K562 (cell line): ENCODE measurements at regions not wholly inside any gene's neighbourhood (a gene's known extent, or its start where the extent isn't known, plus 50 kb on each side); places are given as distances from the start of the nearest gene placed in this dataset.

Experiments used
- ATAC-seq: fragments of 200-7000 bp; cut with Tn5 transposase; 3 replicates; pipeline ENCODE4 v1.9.1; 2020; ENCODE audit warnings: moderate library complexity
- BruUV-seq: library from RNA; stranded (reverse); fragments of 400-500 nt; replicated peaks from 2 replicates; lab custom pipeline; 2021; lab: Mats Ljungman, UMichigan
- CTCF ChIA-PET: fragments of 300-600 bp; formaldehyde crosslinking; extraction: SDS; loops from one replicate; lab custom pipeline; 2021; ENCODE audit warnings: low intra/inter-chr PET ratio; lab: Yijun Ruan, JAX
- POLR2A ChIA-PET: fragments of 300-600, 350-650 bp; sonication (Branson Sonifier 250); formaldehyde crosslinking; extraction: SDS; loops from one replicate; lab custom pipeline; 2021; ENCODE audit warnings: antibody characterized with exemption, inconsistent platforms; lab: Yijun Ruan, JAX
- DNase-seq, 4 experiments: peaks; one replicate each; pipeline versions ENCODE4 v3.0.0 to v3.0.0-alpha.2; 2011 to 2018; ENCODE audit warnings: low spot score in 3 of 4, mixed read lengths in 3 of 4; ENCODE audit errors: extremely low read depth in 1 of 4
- FAIRE-seq: peaks from 2 replicates; lab custom pipeline; 2011; peaks lifted over from hg19 to GRCh38; lab: Jason Lieb, UNC
- H2AFZ ChIP-seq: 2 replicates; pipeline ENCODE4 v1.6.0; 2011; ENCODE audit warnings: low read depth, low read length, control low read depth, inconsistent platforms
- H3K27ac ChIP-seq: fragments of 200-600 bp; 3 replicates; pipeline ENCODE4 v1.8.0; 2011; ENCODE audit warnings: low read depth, mild to moderate bottlenecking, control low read depth, inconsistent platforms, low read length, moderate library complexity, mixed read lengths; ENCODE audit errors: extremely low read depth
- H3K27me3 ChIP-seq, 2 experiments: fragments of 300-600 bp in 1 of 2; 2 replicates in 1 of 2; 3 replicates in 1 of 2; pipeline versions ENCODE4 v1.6.0 to v1.8.0; 2011; ENCODE audit warnings: inconsistent platforms in 2 of 2, low read length in 2 of 2, mild to moderate bottlenecking in 1 of 2, mixed read lengths in 1 of 2, moderate library complexity in 1 of 2; ENCODE audit not compliant: control insufficient read depth in 2 of 2, insufficient read depth in 2 of 2
- H3K36me3 ChIP-seq: fragments of 300-600 bp; 3 replicates; pipeline ENCODE4 v1.8.0; 2011; ENCODE audit warnings: mild to moderate bottlenecking, low read length, inconsistent platforms; ENCODE audit not compliant: control insufficient read depth, insufficient read depth
- H3K4me1 ChIP-seq, 2 experiments: fragments of 200-600 bp in 1 of 2; replicated peaks in 1 of 2; 2 replicates in 1 of 2; 3 replicates in 1 of 2; pipeline versions ENCODE4 v1.5.1 to v1.8.0; 2011; ENCODE audit warnings: inconsistent platforms in 2 of 2, low read length in 2 of 2, mild to moderate bottlenecking in 1 of 2, mixed read lengths in 1 of 2, moderate library complexity in 1 of 2; ENCODE audit not compliant: control insufficient read depth in 2 of 2, insufficient read depth in 2 of 2
- H3K4me2 ChIP-seq: 2 replicates; pipeline ENCODE4 v1.6.1; 2011; ENCODE audit warnings: low read length, control low read depth, inconsistent platforms, mixed read lengths; ENCODE audit not compliant: insufficient read depth
- H3K4me3 ChIP-seq: fragments of 200-600 bp; sonication (generic), shearing (Covaris generic); 2 replicates; pipeline ENCODE4 v1.5.1; 2016; ENCODE audit warnings: control low read depth, inconsistent platforms
- H3K79me2 ChIP-seq: fragments of 200-600 bp; 3 replicates; pipeline ENCODE4 v1.8.0; 2011; ENCODE audit warnings: low read length, inconsistent platforms; ENCODE audit not compliant: control insufficient read depth, insufficient read depth
- H3K9ac ChIP-seq, 2 experiments: 2 replicates each; pipeline versions ENCODE4 v1.6.0 to v1.6.1; 2011; ENCODE audit warnings: low read depth in 2 of 2, low read length in 2 of 2, control low read depth in 1 of 2, inconsistent platforms in 1 of 2, mild to moderate bottlenecking in 1 of 2, mixed read lengths in 1 of 2; ENCODE audit not compliant: insufficient read depth in 1 of 2
- H3K9me1 ChIP-seq: one replicate; pipeline ENCODE4 v1.6.0; 2011; ENCODE audit warnings: inconsistent platforms, mild to moderate bottlenecking, low read length, moderate library complexity; ENCODE audit not compliant: control insufficient read depth, insufficient read depth
- H3K9me3 ChIP-seq: replicated peaks from 2 replicates; pipeline ENCODE4 v1.5.1; 2011; ENCODE audit warnings: low read depth, low read length, inconsistent platforms; ENCODE audit not compliant: control insufficient read depth, insufficient read depth
- H4K20me1 ChIP-seq: replicated peaks from 2 replicates; pipeline ENCODE4 v1.6.1; 2011; ENCODE audit warnings: low read length, inconsistent platforms, mixed read lengths; ENCODE audit not compliant: control insufficient read depth, insufficient read depth
- CAMTA2 ChIP-seq: fragments of 250-450 bp; sonication (Bioruptor Pico); conservative IDR thresholded peaks from 2 replicates; pipeline ENCODE4 v1.5.1; 2022
- CBFB ChIP-seq: sonication (generic); formaldehyde crosslinking; IDR thresholded peaks from 2 replicates; pipeline ENCODE4 v1.4.0; 2020; ENCODE audit warnings: mild to moderate bottlenecking, missing genetic modification reagents
- ELK3 ChIP-seq: fragments of 450-650 bp; formaldehyde crosslinking; IDR thresholded peaks from 2 replicates; pipeline ENCODE4 v1.4.0; 2020; ENCODE audit warnings: mild to moderate bottlenecking
- FOXJ3 ChIP-seq: sonication (generic); formaldehyde crosslinking; IDR thresholded peaks from 2 replicates; pipeline ENCODE4 v1.4.0; 2020; ENCODE audit warnings: mild to moderate bottlenecking, missing genetic modification reagents
- GATAD2A ChIP-seq: fragments of 450-650 bp; IDR thresholded peaks from 2 replicates; pipeline ENCODE4 v1.6.1; 2017
- HIVEP1 ChIP-seq: fragments of 250-450 bp; sonication (Bioruptor Pico); IDR thresholded peaks from 2 replicates; pipeline ENCODE4 v1.4.0; 2020; ENCODE audit warnings: mild to moderate bottlenecking
- IRF9 ChIP-seq: fragments of 450-650 bp; IDR thresholded peaks from 2 replicates; pipeline ENCODE4 v1.6.1; 2016; ENCODE audit warnings: missing biosample characterization, missing genetic modification characterization
- MAFK ChIP-seq: IDR thresholded peaks from 2 replicates; pipeline ENCODE4 v1.6.1; 2011; ENCODE audit warnings: low read length, improper control_type of control experiment
- MCM5 ChIP-seq: fragments of 450-650 bp; IDR thresholded peaks from 2 replicates; pipeline ENCODE4 v1.6.1; 2016; ENCODE audit warnings: low read depth
- NFE2L1 ChIP-seq: fragments of 450-650 bp; IDR thresholded peaks from 2 replicates; pipeline ENCODE4 v1.6.1; 2016; ENCODE audit warnings: missing genetic modification characterization, low read depth, mild to moderate bottlenecking, missing compliant biosample characterization, moderate library complexity, borderline replicate concordance
- RBM15 ChIP-seq: fragments of 200-400 bp; formaldehyde crosslinking; IDR thresholded peaks from 2 replicates; pipeline ENCODE4 v1.6.1; 2018; ENCODE audit warnings: mild to moderate bottlenecking, low read length, moderate library complexity; ENCODE audit not compliant: insufficient read depth
- STAT5B ChIP-seq: fragments of 250-450 bp; sonication (Bioruptor Pico); IDR thresholded peaks from 2 replicates; pipeline ENCODE4 v1.8.0; 2021; ENCODE audit warnings: mild to moderate bottlenecking, inconsistent platforms
- TRIM28 ChIP-seq: fragments of 450-650 bp; IDR thresholded peaks from 2 replicates; pipeline ENCODE4 v1.6.1; 2017
- ZBTB26 ChIP-seq: fragments of 450-650 bp; formaldehyde crosslinking; IDR thresholded peaks from 2 replicates; pipeline ENCODE4 v1.4.0; 2022; ENCODE audit warnings: missing genetic modification characterization
- ZFPM2 ChIP-seq: fragments of 250-450 bp; sonication (Bioruptor Pico); IDR thresholded peaks from 2 replicates; pipeline ENCODE4 v1.5.1; 2022; ENCODE audit warnings: mild to moderate bottlenecking
- ZNF277 ChIP-seq: fragments of 250-450 bp; sonication (Bioruptor Pico); IDR thresholded peaks from 2 replicates; pipeline ENCODE4 v1.8.0; 2022; ENCODE audit warnings: inconsistent platforms, mild to moderate bottlenecking, moderate library complexity, borderline replicate concordance
- ZNF740 ChIP-seq, 3 experiments: fragments of 200-800 bp in 1 of 3; sonication (Bioruptor generic) in 1 of 3; sonication (generic) in 1 of 3; formaldehyde crosslinking in 1 of 3; IDR thresholded peaks; 2 replicates each; pipeline versions ENCODE4 v1.6.1 to v1.8.0; 2016 to 2022; ENCODE audit warnings: mild to moderate bottlenecking in 2 of 3, missing compliant biosample characterization in 2 of 3, missing genetic modification characterization in 2 of 3, missing genetic modification reagents in 1 of 3
- ZNF778 ChIP-seq: fragments of 450-650 bp; formaldehyde crosslinking; IDR thresholded peaks from 2 replicates; pipeline ENCODE4 v1.4.0; 2020; ENCODE audit warnings: mild to moderate bottlenecking, moderate library complexity
- WGBS: fragments of 100-300 bp; shearing (Covaris generic); methylation state at CpG from one replicate; pipeline ENCODE4 v1.1.6; 2016; ENCODE audit warnings: low coverage, mixed read lengths; ENCODE audit not compliant: insufficient coverage; ENCODE audit errors: missing lambda C conversion rate; 5-methylcytosine and 5-hydroxymethylcytosine counted together
- in situ Hi-C: fragments of 300-500 bp; cut with MboI; formaldehyde crosslinking; loops from 4 replicates; pipeline ENCODE4 v1.15.0; 2018; ENCODE audit warnings: inconsistent platforms, mixed read lengths
- intact Hi-C: fragments of 100-400 bp; cut with micrococcal nuclease; formaldehyde crosslinking; loops from 2 replicates; pipeline ENCODE4 v1.14.2; 2022

- no peaks in the 10 kb centered on the region for H3K4me1 ChIP-seq
- intact Hi-C loops (no loop called here), in situ Hi-C loops (no loop called here)
- no peak overlapping the region for H3K4me2 ChIP-seq
- no peak for DNase-seq
- no peak for ATAC-seq
- no peaks in the 10 kb centered on the region for H3K9me1 ChIP-seq
- ChIA-PET POLR2A (no interaction called here), CTCF (no interaction called here)
- H3K79me2 ChIP-seq, result no peaks in the 10 kb centered on the region
- FAIRE-seq, result no peak
- 0% methylated on average over 1 of the region's 1 CpG for WGBS
- H3K9ac ChIP-seq, result no peak overlapping the region
- H2AFZ ChIP-seq, result no peak overlapping the region
- no peaks in the 10 kb centered on the region for H3K9me3 ChIP-seq
- no peak overlapping the region for H3K4me3 ChIP-seq
- no TSS peak for BruUV-seq
- H4K20me1 ChIP-seq, result no peaks in the 10 kb centered on the region
- no peaks in the 10 kb centered on the region for H3K36me3 ChIP-seq
- H3K27me3 ChIP-seq, result no peaks in the 10 kb centered on the region
- no peak overlapping the region for H3K27ac ChIP-seq
- no peak for TF ChIP-seq MCM5
- TF ChIP-seq GATAD2A, result no peak
- TF ChIP-seq STAT5B (CRISPR knock-in tag), result no peak
- TF ChIP-seq RBM15, result no peak
- no peak for TF ChIP-seq TRIM28
- no peak for TF ChIP-seq ZNF277 (CRISPR knock-in tag)
- no peak for TF ChIP-seq ZNF778 (CRISPR knock-in tag)
- TF ChIP-seq IRF9 (tag), result no peak
- TF ChIP-seq ELK3, result no peak
- TF ChIP-seq FOXJ3 (CRISPR knock-in tag), result no peak
- no peak for TF ChIP-seq CBFB
- TF ChIP-seq MAFK, result no peak
- no peak for TF ChIP-seq CAMTA2
- no peak for TF ChIP-seq NFE2L1 (tag)
- TF ChIP-seq HIVEP1 (CRISPR knock-in tag), result no peak
- TF ChIP-seq ZBTB26 (CRISPR knock-in tag), result no peak
- no peak for TF ChIP-seq ZFPM2 (CRISPR knock-in tag)
- no peak for TF ChIP-seq ZNF740 (CRISPR knock-in tag; IDR thresholded peaks at IDR 0.05)
- TF ChIP-seq ZNF740 (tag; IDR thresholded peaks at IDR 0.05), result no peak
Measured at GRCh38 chr5:68110894-68111293, 104.7 kb upstream of the PIK3R1 start.
